ENCODE measurements at regions not wholly inside any gene's neighbourhood (a gene's known extent, or its start where the extent isn't known, plus 50 kb on each side); places are given as distances from the start of the nearest gene placed in this dataset.

GRCh38 chr2:83168377-83168776 lies 1290.7 kb downstream of the SUCLG1 start:
- H3K4me1 ChIP-seq: no peaks in the 10 kb centered on the region
- FAIRE-seq (no peak), ATAC-seq (no peak), DNase-seq (no peak)
- no peaks in the 10 kb centered on the region for H3K9me3 ChIP-seq
- intact Hi-C loops (cut with DNase I): no loop called here
- H3K36me3 ChIP-seq: no peaks in the 10 kb centered on the region
- no peak overlapping the region for H3K27ac ChIP-seq
- H3K4me3 ChIP-seq: no peak overlapping the region
- TF ChIP-seq CTCF (IDR thresholded peaks at IDR 0.05): no peak
- 82 to 90% methylated on average over 2 of the region's 2 CpGs for whole genome bisulfite sequencing, 2 donors
- no peaks in the 10 kb centered on the region for H3K27me3 ChIP-seq

- FAIRE-seq (no peak), DNase-seq (no peak), ATAC-seq (no peak)
- Histone ChIP-seq H3K27me3 (no peaks in the 10 kb centered on the region), H3K9me3 (no peaks in the 10 kb centered on the region), H3K4me1 (no peaks in the 10 kb centered on the region), H3K36me3 (no peaks in the 10 kb centered on the region), H3K4me3 (no peak overlapping the region), H3K27ac (no peak overlapping the region)
- TF ChIP-seq CTCF (IDR thresholded peaks at IDR 0.05): no peak
- WGBS, 2 donors: 72 to 81% methylated on average over 3 of the region's 3 CpGs
- intact Hi-C loops (cut with DNase I): no loop called here
Measured at GRCh38 chr2:83162421-83162820, 1296.7 kb downstream of the SUCLG1 start.

GRCh38 chr2:83160571-83160970 lies 1298.5 kb downstream of the SUCLG1 start:
- H3K27ac ChIP-seq: no peak overlapping the region
- FAIRE-seq (no peak), ATAC-seq (no peak), DNase-seq (no peak)
- no peaks in the 10 kb centered on the region for H3K4me1 ChIP-seq
- no peak for TF ChIP-seq CTCF (IDR thresholded peaks at IDR 0.05)
- H3K36me3 ChIP-seq: no peaks in the 10 kb centered on the region
- no peaks in the 10 kb centered on the region for H3K27me3 ChIP-seq
- WGBS, 2 donors: 81 to 85% methylated on average over 3 of the region's 3 CpGs
- intact Hi-C loops (cut with DNase I): no loop called here
- H3K9me3 ChIP-seq: no peaks in the 10 kb centered on the region
- no peak overlapping the region for H3K4me3 ChIP-seq

GRCh38 chr2:83155826-83156225 lies 1303.3 kb downstream of the SUCLG1 start:
- H3K36me3 ChIP-seq: no peaks in the 10 kb centered on the region
- H3K27me3 ChIP-seq: no peaks in the 10 kb centered on the region
- 69 to 80% methylated on average over 8 of the region's 8 CpGs for WGBS, 2 donors
- H3K4me1 ChIP-seq: no peaks in the 10 kb centered on the region
- TF ChIP-seq CTCF (IDR thresholded peaks at IDR 0.05): no peak
- H3K4me3 ChIP-seq: no peak overlapping the region
- ATAC-seq: no peak
- H3K27ac ChIP-seq: no peak overlapping the region
- no peak for DNase-seq
- no peaks in the 10 kb centered on the region for H3K9me3 ChIP-seq
- intact Hi-C loops (cut with DNase I): no loop called here
- FAIRE-seq: no peak

- intact Hi-C loops (cut with DNase I): no loop called here
- Histone ChIP-seq H3K4me1 (no peaks in the 10 kb centered on the region), H3K27ac (no peak overlapping the region), H3K4me3 (no peak overlapping the region), H3K36me3 (no peaks in the 10 kb centered on the region), H3K9me3 (no peaks in the 10 kb centered on the region), H3K27me3 (no peaks in the 10 kb centered on the region)
- ATAC-seq (no peak), FAIRE-seq (no peak), DNase-seq (no peak)
- no peak for TF ChIP-seq CTCF (IDR thresholded peaks at IDR 0.05)
- 83 to 90% methylated on average over 1 of the region's 1 CpG for WGBS, 2 donors
Measured at GRCh38 chr2:83143946-83144345, 1315.1 kb downstream of the SUCLG1 start.

All from pancreas (tissue), 10 donors.